Spleen (tissue), 7 donors: ENCODE measurements at regions not wholly inside any gene's neighbourhood (a gene's known extent, or its start where the extent isn't known, plus 50 kb on each side); places are given as distances from the start of the nearest gene placed in this dataset.

Source experiments
- POLR2A ChIP-seq, 3 donors: fragments of 450-650 bp; IDR thresholded peaks; one replicate each; pipeline ENCODE4 v1.5.1; 2017; ENCODE audit warnings: antibody characterized with exemption in 3 of 3, mild to moderate bottlenecking in 1 of 3
- POLR2AphosphoS5 ChIP-seq, 3 donors: sonication (generic); formaldehyde crosslinking; IDR thresholded peaks; one replicate each; pipeline ENCODE4 v1.5.1; 2017; ENCODE audit warnings: antibody characterized with exemption in 3 of 3
- TF ChIP-seq, protein P1 (sequence below), 11 experiments: fragments of 200-600 bp in 7 of 11; fragments of 450-650 bp in 4 of 11; sonication (generic) in 4 of 11; IDR thresholded peaks in 8 of 11; conservative IDR thresholded peaks in 3 of 11; 1 replicate in 7 of 11; 2 replicates in 4 of 11; pipeline versions ENCODE4 v1.4.0 to v1.8.0; 2016 to 2021; ENCODE audit warnings: antibody characterized with exemption in 11 of 11, inconsistent platforms in 4 of 11, mild to moderate bottlenecking in 1 of 11
- donor health status: DM: no; HTN: no; CAD: no; lungs with moderate emphysema.
- donor health status: DM: no; HTN: no; CAD: no.
- donor health status: DM: no; HTN: no; CAD: no.

GRCh38 chr15:96124436-96124835 is 206.1 kb upstream of the NR2F2 start:
- TF ChIP-seq, protein P1, sequence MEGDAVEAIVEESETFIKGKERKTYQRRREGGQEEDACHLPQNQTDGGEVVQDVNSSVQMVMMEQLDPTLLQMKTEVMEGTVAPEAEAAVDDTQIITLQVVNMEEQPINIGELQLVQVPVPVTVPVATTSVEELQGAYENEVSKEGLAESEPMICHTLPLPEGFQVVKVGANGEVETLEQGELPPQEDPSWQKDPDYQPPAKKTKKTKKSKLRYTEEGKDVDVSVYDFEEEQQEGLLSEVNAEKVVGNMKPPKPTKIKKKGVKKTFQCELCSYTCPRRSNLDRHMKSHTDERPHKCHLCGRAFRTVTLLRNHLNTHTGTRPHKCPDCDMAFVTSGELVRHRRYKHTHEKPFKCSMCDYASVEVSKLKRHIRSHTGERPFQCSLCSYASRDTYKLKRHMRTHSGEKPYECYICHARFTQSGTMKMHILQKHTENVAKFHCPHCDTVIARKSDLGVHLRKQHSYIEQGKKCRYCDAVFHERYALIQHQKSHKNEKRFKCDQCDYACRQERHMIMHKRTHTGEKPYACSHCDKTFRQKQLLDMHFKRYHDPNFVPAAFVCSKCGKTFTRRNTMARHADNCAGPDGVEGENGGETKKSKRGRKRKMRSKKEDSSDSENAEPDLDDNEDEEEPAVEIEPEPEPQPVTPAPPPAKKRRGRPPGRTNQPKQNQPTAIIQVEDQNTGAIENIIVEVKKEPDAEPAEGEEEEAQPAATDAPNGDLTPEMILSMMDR (IDR thresholded peaks at IDR 0.05 in 8 of 11, conservative IDR thresholded peaks at IDR 0.05 in 3 of 11), result no peak
- TF ChIP-seq POLR2A (IDR thresholded peaks at IDR 0.05), result no peak
- TF ChIP-seq POLR2AphosphoS5 (IDR thresholded peaks at IDR 0.05), result no peak
